Forelimb muscle (tissue), 1 donor: ENCODE measurements at regions not wholly inside any gene's neighbourhood (a gene's known extent, or its start where the extent isn't known, plus 50 kb on each side); places are given as distances from the start of the nearest gene placed in this dataset.
"Not testable (repeated sequence)": the region's sequence is repeated elsewhere in the genome, so short reads cannot be mapped to it uniquely, and the experiment has no call there.

Experiments
- DNase-seq: peaks from one replicate; pipeline ENCODE4 v3.0.0-alpha.2; 2013; ENCODE audit warnings: low read depth

DNA sequence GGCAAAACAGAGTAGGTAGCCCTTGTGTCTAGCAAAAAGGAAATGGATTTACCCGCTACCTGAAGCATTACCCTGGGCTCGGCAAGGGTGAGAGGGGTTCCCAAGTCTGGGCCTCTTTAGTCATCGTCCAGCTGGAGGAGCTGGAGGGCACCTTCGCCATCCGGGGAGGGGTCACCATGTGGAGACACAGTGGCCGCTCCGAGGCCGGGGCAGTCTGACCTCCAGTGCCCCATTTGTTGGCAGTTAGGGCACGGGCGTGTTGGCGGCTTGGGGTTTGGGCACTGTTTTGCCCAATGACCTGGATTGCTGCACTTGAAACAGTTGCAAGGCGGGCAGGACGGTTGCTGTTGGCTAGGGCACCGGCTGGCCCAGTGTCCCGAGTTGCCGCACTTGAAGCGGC, 581.8 kb downstream of the SUCLG1 start:
- DNase-seq: not testable (repeated sequence)

DNA sequence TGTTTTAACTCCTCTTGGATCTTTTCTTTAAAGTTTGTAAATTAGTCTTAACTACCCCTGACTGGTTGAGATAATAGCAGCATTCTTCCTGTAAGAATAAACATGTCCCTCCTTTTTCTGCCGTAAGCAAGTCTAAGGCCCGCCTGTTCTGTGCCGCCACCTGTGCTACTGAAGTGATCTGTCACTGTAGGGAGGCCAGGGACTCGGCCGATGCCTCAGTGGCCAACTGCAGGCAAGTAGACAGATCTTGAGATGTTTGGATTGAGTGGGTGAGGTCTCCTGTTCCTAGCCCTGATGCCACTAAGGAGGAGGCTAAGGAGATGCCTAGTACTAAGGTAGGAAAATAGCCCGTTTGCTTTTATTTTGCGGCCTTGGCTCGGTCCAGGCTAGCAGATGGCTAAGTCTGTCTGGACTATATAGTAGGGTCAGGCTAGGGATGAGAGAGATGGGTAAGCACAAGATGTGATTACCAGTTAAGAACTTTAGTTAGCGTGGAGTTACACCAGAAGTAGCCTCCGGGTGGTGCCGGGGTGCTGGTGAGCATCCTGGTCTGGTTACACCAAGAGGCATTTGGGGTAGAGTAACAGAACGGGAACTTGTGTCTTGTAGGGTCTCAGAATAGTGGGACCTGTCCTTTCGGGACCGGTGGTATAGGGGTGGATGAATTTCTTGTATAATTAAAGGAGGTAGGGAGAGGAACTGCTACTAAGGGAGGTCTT, 584.2 kb downstream of the SUCLG1 start:
- no peak for DNase-seq

DNA sequence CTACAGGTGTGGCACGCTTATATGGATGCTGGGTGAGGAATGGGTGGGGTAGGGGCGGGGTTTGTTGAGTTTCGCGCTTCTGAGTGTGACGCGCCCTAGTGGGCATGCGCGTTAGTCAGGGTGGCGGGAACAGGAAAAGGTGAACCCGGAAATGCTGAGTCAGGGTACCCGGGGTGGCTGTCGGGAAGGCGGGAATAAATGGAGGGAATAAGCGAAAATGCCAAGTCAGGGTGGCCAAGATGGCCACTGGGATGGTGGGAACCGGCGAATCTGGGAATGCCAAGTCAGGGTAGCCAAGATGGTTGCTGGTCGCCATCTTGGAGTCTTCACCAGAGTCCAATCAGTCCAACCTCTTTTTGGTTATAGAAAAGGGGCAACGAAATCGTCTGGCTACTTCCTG, 585.0 kb downstream of the SUCLG1 start:
- DNase-seq: no peak

DNA sequence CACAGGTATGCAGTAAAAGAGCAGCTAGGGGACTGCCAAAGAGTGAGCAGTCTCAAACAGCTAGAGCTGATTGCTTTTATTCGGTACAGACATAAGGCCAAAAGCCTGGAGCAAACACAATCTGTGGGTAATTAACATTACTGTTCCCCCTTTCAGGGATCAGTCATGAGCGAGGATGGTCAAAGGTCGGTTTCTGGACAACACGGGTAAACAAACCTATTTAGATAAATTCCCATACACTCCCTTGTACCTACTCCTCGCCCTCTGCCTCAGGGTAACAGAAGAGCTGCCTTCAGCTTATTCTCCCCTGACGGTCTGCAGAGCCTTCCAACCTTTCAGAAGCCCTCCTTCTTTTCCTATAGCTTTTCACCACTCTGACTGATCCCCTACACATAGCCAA, 586.0 kb downstream of the SUCLG1 start:
- DNase-seq: no peak

DNA sequence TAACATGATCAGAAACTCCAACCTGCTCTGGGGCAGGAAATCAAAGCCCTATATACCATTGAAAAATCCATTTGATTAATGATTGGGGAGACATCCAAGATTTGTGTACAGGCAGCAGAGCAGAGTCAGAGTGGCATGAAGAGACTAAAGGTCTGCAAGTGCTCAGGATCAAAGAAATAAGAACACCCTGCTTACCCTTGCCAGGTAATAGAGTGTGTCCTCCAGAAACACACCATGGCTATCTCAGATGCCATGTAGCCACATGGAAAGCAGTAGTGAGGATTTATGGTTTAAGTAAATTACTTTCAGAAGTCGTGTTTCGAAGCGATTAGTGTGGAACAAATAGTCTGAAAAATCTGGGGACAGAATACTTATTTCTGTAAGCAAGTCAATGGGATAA, 592.9 kb downstream of the SUCLG1 start:
- no peak for DNase-seq

DNA sequence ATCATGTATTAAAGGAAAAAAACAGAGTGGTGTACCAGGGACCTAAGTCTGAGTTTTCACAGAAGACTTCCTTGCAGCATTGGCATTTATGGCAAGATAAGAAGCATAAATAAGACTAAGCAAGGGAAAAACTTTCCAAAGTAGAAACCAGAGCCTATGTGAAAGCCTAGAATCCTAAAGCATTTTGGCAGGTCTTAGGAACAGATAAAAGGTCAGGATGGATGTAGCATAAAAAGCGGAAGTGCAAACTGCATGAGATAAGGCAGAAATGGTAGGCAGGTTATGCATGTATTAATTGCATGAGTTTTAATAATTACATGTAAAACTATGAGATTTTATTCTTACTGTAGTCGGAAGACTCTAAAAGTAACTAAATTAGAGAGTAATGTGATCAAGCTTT, 596.5 kb downstream of the SUCLG1 start:
- DNase-seq: no peak

DNA sequence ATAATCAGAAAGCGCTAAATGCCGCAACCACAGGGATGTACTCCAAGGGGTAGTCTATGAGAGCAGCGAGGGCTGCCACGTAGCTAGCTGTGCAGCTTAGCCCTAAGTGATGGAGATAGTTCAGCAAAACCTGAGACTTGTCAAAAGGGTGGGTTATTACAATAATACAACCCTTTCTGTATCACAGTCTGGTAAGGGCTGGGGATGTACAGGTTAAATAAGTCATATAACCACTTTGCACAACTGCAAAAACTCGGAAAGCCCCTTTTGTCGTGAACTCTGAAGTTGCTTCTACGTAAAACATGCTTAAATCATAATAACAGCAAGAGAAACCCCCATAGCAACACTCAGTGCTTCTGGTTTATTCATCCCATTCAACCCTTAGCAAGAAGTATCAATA, 598.8 kb downstream of the SUCLG1 start:
- DNase-seq: no peak

DNA sequence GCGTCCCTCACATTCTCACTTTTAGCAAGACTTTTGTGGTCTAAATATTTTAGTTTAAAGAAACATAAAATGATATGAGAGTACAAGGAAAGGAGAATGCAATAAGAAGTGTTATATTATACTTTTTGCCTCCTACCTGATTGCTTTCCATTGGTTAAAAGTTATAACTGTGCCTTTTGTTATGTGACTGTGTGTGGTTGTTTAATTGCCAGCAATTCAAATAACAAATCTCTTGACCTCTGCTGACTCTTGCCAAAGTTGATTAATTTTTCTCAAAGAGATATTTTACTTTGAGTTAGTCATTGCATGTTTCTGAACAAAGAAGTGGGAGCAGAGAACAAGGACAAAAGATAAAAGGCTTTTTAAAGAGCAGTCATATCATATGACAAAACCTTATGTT, 599.5 kb downstream of the SUCLG1 start:
- no peak for DNase-seq

DNA sequence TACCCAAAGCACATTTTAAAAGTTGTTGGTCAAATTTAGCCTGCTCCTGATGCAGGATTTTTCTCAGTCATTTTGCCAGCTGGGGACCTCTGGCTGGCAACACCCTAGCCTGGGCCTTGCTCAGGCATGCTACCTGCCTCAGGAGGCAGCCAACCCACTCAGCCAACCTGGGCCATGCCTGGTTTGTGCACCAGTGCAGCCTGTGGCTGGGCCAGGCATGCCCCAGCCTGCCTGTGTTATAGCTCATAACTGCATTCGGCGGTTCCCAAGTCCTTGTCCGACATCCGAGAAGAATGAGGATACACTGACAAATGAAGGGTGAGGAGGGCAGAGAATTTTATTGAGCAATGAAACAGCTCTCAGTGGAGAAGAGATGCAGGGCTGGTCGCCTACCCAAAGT, 608.0 kb downstream of the SUCLG1 start:
- DNase-seq: no peak

DNA sequence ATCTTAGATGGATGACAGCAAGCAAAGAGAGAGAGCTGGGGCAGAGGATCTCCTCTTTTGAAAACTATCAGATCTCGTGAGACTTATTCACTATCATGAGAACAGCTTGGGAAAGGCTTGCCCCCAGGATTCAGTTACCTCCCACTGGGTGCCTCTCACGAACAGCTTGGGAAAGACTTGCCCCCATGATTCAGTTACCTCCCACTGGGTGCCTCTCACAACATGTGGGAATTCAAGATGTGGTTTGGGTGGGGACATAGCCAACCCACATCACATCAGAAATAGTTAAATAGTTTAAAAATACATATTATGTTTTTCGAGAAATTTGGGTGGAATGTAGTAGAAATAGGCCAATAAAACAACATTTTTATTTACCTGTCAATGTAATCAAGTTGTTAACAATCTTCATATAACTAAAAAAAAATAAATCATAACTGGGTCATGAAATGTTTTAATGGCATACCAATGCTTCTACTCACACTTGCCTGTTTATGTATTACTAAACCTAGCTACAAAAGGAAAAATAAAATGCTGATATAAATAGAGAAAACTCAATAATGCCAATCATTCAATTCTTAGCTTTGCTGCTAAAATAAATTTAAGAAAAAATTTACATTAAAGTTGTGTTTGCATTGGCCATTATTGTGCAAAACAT, 608.9 kb downstream of the SUCLG1 start:
- no peak for DNase-seq

DNA sequence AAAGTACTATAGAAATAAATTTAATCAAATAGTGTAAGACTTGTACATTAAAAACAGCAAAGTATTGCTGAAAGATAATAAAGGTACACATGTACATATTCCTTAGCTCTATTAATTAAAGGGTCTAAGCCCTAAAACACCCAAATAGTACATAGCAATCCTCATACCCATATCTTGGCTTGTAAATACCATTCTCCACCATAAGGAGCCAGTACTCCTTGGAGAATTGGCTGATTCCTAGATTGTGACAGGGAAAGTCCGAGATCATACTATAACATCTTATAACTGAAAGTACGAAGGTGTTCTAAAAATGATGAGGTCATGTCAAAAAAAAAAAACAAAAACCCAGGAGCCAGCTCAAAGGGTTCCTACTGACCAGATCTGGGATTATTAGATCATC, 614.6 kb downstream of the SUCLG1 start:
- no peak for DNase-seq

DNA sequence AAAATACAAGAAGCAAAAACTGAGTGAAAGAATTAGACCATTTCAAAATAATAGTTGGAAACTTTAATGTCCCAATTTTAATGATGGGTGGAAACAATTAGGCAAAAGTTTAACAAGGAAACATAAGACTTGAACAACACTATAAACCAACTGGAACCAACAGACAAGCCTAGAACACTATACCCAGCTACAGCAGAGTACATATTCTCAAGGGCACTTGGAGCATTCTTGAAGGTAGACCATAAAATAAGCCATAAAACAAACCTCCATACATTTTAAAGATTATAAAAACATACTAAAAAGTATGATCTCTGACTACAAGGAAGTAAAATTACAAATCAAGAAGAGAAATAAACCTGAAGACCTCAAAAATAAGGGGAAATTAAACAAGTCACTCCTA, 616.7 kb downstream of the SUCLG1 start:
- DNase-seq: no peak

DNA sequence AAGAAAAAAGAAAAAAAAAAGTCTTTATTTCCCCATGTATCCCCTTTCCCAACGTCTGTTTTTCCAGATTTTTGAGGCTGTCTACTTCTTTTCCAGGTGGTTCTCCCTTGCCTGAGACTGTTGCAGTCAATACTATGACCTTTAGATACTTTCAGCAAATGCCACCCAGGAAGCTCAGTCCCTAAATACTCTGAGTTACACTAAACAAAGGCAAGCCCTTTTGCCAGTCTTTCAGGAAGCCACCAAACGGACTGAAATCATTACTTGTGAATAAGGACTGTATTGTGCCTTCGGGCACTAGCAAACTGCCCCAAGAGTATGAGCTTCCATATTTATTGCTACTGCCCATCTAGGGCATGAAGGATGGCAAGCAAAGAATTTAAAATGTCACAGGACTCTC, 621.3 kb downstream of the SUCLG1 start:
- no peak for DNase-seq

DNA sequence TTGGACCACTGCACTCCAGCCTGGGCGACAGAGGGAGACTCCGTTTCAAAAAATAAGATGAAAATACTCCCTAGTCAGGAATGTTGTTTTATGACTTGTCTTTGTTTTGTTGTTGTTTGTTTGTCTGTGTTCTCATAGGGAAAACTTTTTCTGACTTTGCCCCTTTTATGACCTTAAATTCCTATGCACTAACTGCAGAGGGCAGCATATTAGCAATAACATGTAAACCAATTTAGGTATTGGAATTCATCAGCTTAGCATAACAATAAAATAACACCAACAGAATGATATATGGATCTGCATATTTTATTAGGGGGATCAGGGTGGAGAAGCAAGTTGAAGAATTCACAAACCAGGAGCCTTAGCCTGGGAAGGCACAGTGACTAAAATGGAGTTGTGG, 631.5 kb downstream of the SUCLG1 start:
- no peak for DNase-seq

DNA sequence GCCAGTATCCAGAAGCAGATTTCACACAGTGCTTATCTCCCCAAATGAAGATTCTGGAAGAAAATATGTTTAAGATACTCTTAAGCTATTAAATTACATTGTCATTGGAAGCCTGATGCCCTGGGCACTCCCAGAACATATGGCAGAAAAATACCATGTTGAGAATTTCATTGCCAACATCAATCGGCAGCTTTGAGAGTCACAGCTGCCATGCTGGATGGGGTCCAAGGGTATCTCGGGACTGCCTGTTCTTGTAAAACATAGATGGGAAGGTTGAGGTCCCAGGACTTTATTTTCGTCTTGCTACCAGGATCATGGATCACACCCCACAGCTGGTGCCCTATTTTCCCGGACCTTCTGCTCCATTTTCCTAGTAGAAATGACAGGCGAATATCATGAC, 632.5 kb downstream of the SUCLG1 start:
- DNase-seq: no peak

DNA sequence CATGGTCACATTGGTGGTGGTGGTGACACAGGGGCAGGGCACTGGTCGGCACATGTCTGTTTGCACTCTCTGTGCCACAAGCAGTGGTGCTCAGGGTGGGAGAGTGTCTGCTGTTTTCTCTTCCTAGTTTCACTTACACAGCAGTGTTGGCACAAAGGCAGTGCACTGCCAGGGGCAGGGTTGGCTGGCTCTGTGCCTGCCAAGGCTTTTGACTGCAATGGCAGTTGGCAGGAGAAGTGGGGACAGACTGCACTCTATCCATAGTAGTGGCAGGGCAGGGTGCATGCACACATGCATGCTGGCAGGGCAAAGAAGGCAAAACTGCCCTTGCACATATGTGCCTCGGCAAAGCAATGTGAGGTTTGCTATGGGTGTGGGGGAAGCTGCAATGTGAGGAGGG, 635.9 kb downstream of the SUCLG1 start:
- DNase-seq: no peak

DNA sequence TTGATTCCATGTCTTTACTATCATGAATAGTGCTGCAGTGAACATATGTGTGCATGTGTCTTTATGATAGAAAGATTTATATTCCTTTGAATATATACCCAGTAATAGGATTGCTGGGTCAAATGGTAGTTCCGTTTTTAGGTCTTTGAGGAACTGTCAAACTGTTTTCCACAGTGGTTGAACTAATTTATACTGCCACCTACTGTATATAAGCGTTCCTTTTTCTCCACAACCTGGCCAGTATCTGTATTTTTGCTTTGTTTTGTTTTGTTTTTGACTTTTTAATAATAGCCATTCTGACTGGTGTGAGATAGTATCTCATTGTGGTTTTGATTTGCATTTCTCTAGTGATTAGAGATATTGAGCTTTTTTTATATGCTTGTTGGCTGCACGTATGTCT, 641.6 kb downstream of the SUCLG1 start:
- no peak for DNase-seq

DNA sequence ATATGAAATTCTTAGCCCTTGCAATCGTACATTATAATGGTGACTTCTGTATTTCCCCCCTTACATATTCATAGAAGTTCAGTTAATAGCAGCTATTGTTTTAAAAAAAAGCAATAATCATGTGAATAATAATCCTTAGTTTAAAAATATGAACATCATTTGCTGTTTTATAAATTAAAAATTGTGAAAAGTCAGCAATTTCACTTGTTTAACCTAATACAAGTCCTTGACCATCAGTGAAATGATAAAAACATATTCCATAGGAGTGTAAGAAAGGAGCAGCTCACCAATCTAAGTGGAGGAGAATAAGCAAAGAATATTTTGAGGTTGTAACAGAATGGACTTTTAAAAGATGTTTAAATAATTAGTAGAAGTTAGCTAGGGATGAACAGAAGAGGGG, 650.2 kb downstream of the SUCLG1 start:
- DNase-seq: no peak

DNA sequence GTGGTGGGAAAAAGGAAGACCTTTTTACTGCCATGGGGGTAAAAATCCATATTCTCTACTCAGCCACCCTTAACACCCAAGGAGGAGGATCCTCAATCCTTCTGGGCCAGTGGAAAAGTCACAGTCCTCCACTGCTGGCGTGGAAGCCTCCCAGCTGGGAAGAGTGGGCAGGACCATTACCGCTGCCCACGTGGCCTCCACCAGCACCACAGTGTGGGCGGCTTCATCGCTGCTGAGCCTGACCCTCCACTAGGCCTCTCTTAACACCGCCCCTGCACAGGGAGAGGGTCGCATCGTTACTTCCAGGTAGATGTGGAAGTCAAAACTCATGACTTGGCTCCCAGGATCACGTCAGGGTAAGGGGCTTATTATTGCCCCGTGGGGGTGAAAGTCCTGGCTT, 656.5 kb downstream of the SUCLG1 start:
- no peak for DNase-seq

DNA sequence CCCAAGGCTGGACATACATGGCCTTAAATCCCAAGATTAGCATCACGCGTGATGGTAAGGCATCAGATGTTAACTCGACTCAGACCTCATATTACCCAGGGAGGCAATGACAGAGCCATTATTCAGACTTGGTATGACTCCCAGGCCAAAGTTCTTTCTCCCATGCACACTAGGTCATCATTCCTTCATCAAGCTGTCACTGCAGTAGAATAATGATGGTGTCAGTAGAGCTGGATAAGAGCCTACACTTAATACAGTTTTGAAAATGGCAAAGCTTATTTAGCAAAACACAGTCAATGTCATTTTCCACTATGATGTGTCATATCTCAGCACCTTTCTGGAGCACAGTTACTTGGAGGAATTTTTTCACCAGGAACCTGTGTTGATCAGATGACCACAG, 663.3 kb downstream of the SUCLG1 start:
- no peak for DNase-seq

DNA sequence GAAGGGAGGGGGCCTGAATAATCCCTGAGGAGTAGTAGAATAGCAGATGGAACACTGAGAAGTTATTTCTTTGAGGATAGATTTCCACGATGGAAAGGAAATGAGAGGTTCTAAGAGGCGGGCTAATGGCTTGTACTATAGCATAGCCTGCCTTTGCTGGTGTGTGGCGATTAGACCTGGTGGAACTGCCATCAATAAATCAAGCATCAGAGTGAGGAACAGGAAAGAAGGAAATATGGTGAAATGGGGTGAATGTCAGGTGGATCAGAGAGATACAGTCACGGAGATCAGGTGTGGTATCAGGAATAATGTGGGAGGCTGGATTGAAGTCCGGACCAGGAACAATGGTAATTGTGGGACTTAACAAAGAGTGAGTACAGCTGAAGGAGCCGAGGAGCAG, 668.6 kb downstream of the SUCLG1 start:
- not testable (repeated sequence) for DNase-seq

DNA sequence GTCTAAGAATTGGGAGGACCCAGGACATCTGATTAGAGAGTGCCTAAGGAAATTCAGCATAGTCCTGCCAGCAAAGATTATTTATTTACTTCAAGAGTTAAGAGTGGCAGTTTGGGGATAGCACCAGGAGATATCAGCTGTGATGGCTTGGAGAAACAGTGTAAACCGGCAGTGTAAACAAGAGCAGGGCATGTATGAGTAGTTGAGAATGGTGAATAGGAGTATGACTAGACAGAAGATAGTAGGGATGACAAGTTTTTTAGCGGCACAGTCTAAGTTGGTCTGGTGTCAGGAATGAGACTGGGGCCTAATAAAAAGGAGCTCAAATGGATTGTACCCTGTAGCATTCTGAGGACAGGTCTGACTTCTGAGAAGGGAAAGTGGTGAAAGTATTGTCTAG, 669.4 kb downstream of the SUCLG1 start:
- not testable (repeated sequence) for DNase-seq

DNA sequence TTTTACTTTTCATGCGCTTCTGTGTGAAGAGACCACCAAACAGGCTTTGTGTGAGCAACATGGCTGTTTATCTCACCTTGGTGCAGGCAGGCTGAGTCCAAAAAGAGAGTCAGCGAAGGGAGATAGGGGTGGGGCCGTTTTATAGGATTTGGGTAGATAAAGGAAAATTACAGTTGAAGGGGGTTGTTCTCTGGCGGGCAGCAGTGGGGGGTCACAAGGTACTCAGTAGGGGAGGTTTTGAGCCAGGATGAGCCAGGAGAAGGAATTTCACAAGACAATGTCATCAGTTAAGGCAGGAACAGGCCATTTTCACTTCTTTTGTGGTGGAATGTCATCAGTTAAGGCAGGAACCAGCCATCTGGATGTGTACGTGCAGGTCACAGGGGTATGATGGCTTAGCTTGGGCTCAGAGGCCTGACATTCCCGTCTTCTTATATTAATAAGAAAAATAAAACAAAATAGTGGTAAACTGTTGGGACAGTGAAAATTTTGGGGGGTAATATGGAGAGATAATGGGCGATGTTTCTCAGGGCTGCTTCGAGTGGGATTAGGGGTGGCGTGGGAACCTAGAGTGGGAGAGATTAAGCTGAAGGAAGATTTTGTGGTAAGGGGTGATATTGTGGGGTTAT, 670.0 kb downstream of the SUCLG1 start:
- not testable (repeated sequence) for DNase-seq
